ENCODE measurements at regions not wholly inside any gene's neighbourhood (a gene's known extent, or its start where the extent isn't known, plus 50 kb on each side); places are given as distances from the start of the nearest gene placed in this dataset.
"Not testable (repeated sequence)": the region's sequence is repeated elsewhere in the genome, so short reads cannot be mapped to it uniquely, and the experiment has no call there.

DNA sequence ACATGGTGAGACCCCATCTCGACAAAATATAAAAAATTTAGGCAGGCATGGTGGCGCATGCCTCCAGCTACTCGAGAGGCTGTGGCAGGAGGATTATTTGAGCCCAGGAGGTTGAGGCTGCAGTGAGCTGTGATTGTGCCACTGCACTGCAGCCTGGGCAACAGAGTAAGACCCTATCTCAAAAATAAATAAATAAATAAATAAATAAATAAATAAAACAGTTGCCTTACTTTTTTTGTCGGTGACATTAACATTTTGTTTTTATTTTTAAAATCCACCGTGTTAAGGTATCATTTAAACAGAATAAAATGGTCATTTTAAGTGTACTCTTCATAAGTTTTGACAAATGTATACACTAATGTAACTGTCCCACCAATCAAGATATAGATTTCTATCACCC, 57.0 kb downstream of the RASL11A start:
- DNase-seq = no peak

DNA sequence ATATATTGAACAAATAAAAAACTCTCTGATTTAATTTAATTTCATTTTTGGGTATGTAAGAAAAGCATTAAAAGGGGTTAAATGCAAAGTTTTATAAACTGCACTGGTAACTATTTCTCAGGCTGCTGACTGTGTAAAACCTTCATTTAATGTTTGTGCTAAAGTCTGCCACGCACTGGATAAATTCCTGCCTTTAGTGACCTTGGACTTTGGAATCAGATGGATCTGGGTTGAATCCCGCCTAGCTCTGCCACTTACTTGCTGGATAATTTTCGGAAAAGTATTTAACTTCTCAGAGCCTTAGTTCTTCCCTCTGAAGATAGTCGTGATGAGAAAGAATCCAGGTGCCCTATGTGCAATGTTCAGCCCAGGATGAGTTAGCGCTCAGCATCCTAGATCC, 58.6 kb downstream of the RASL11A start:
- DNase-seq = no peak

DNA sequence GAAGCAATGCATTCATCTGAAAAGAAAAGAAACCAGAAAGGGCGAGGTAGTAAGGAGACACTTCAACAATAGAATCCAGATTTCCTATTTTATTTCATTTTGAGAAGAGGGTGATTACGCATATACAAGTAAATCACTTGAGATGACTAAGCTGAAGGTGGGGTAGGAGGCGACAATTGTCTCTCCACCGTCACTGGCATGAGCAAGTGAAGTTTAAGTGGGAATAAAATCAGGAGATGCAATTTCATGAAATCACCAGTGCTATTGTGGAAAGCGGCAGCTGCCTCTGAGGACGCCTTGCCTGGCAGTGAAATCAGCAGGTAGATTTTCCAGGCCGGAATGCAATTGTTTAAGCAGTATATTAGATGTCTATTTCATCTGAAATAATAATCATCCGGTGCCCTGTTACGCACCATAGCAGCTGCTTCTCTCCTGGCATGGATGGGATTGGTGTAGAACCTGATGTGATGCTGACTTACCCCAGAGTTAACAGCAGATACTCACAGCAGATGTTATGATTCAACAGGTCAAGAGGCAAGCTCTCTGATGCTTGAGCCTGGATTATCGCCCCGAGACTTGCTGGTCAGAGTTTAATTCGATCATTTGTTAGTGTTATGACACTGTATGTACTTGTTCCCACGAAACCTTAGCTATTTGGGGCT, 64.3 kb downstream of the RASL11A start:
- DNase-seq = no peak

DNA sequence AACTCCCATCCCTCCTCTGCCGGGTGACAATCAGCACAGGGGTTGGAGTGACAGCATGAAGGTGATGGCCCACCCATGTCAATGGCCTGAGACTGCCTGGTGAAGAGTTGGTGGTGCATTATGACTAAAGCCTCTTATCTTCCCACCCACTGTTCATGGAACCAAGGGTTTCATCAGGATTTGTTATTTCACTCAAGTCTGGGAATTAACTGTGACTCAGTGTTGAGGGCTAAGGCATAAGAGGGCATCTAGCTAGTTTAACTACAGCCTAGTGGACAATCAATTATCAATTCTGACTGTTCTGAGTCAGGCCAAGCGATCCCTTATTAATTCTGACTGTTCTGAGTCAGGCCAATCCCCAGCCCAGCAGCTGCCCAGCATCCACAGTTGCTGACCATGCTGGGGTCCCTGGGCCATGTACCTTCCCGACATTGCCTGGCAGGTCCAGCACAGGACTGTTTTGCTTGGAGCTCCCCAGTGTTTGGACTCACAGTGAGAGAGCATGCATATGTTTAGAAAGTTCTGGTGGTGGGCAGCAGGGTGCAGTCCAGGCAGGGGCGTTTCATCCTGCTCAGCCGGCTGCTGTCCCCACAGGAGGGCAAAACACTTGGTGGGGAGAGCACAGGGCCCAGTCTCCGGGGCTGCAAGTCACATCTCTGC, 65.5 kb downstream of the RASL11A start:
- no peak for DNase-seq

DNA sequence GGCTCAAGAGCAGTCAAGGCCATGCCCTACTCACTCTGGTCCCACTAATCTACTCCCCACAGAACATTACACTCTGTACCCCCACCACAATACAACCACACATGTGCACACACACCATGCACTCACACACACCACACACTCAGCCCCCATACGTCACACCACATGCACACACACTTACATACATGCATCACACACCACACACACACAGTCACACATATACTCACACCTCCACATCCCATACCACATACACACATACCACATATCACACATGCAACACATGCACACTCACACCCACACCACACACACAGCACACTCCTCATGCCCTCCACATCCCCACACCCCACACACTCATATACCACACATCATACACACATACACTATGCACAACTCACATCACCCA, 67.6 kb downstream of the RASL11A start:
- DNase-seq = no peak

DNA sequence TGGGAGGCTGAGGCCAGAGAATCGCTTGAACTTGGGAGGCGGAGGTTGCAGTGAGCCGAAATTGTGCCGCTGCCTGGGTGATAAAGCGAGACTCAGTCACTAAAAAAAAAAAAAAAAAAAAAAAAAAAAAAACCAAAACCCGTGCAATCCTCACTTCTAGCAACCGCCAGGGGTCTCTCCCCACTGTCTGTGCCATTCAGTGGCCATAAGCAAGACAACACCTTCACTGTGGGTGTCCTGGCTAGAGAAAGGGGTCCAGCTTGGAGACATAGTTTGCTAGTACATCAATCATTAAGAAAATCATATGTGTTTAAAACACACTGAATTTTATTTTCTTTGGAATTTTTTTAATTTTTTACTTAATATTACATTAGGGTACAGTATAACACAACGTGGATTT, 68.2 kb downstream of the RASL11A start:
- DNase-seq = no peak

DNA sequence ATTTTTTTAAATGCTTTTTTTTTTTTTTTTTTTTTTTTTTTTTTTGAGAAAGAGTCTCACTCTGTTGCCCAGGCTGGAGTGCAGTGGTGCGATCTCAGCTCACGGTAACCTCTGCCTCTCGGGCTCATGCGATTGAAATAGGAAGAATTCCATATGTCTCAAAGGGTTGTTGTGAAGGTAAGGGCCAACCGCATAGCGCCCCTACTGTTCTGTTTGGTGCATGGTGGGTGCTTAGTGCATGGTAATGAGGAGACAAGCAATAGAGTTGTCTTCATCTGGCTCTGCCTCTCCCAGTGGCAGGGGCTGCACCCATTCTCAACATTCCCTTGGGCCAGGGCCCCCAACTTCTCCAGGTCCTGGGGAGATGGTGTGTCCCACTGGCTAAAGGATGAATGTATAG, 68.7 kb downstream of the RASL11A start:
- peak; percentile 61 for DNase-seq

DNA sequence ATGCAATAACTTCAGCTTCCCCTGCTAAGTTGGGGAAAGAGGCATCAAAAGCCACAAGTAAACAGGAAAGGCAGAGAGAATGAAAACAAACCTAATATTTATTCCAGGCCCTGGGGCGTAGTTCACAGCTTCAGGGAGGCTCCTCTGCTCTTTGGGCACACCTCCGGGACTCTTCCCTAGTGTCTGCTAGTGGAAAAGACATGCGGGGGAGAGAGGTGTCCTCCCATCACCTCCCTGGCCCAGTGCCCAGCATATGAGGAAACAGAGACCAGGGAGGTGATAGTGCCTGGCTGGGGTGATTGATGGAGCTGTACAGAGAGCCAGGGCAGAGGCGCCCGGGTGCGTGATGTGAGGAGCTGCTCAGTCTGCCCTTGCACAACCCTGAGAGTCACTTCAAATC, 71.0 kb downstream of the RASL11A start:
- DNase-seq = no peak

DNA sequence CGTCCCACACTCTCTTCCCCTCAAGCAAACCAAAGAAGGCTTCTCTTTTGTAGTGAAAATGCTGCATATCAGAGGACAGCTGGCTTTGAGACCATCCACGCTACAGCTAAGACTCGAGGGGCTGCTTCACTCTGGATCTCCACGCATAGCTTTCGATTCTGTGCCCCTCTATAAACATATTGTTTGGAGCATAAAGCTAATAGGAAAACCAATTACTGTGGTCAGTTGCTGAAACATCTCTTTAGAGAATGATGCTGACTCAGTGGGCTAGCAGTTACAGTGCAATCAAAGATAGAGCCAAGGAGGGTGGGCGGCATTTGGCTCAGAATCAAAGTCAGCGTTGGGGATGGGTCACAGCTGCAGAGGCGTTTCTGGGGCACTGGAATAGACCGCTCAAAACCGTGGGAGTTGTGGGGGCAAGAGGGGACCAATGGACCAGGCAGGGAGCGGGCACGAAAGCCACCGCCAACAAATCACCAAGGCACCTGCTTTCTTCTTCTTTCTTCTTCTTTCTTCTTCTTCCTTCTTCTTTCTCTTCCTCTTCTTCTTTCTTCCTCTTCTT, 76.7 kb downstream of the RASL11A start:
- no peak for DNase-seq

DNA sequence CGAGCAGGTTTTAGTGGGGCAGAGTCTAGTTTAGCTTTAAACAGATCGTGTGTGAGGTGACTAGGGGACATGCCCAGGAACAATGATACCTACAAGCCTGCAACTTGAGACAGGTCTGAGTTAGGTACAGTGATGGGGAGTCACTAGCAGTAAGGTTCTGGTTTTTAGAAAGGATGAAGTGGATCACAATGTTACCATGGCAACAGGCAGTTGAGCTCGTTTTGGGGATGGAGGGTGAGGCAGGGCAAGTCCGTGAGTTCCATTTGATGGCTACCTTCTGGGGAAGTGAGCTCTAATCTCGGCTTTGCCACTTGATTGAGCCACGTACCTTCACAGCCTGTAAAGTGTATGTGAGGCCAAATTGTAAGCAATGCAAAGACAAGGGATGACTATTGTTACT, 76.0 kb upstream of the GTF3A start:
- DNase-seq = no peak

DNA sequence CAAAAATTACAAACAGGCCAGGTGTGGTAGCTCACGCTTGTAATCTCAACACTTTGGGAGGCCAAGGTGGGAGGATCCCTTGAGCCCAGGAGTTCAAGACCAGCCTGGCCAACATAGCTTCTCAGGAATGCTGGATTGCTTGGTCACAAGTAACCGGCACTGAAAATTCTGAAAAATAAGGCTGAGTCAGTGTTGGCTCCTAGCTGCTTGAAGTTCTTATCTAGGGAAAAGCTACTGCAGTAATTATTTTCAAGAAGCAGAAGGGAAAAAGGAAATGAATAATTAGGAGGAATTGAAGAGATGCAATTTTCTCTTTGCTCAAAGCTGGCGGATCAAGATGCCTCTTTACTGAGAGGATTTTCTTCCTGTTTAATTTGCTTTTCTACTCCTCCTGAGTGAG, 75.0 kb upstream of the GTF3A start:
- DNase-seq = no peak

DNA sequence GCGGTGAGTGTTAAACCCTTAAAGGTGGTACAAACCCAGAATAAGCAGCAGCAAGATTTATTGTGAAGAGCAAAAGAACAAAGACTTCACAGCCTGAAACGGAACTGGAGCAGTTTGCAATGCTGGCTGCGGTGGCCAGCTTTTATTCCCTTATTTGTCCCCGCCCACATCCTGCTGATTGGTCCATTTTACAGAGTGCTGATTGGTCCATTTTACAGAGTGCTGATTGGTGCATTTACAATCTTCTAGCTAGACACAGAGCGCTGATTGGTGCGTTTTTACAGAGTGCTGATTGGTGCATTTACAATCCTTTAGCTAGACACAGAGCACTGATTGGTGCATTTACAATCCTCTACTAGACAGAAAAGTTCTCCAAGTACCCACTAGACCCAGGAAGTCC, 73.6 kb upstream of the GTF3A start:
- DNase-seq = not testable (repeated sequence)

DNA sequence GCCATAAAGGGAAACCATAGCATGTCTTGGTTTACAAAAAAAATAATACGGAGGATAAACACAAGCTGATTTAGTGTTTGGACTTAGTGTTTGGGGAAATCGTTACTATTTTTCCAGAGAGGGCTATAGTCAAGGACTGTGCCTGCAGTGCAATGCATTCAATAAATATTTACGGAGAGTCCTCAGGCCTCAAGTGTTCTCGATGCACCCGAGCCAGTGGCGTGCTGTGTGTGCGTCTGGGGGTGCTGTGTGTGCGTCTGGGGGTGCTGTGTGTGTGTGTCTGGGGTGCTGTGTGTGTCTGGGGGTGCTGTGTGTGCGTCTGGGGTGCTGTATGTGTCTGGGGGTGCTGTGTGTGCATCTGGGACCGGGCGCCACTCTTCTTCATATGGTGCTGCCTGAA, 71.7 kb upstream of the GTF3A start:
- no peak for DNase-seq

DNA sequence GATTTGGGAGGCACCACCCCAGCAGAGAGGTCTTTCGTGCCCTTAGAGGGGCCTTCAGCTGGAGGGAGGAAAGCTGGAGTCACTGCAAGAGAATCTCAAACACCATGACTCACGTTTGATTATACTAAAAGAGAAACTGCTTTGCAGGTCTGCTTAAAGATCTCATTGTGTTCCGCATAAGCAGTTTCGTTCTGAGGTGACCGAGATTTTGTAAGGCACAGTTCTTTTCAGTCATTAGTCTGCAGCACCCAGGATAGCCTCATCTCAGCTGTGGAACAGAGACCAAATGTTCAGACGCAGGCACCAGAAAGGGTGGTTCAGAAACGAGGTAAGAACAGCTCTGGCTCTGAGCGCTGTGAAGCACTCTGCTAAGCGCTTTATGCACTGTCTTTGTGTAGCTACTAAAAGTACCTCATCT, 71.2 kb upstream of the GTF3A start:
- DNase-seq = peak; percentile 68

DNA sequence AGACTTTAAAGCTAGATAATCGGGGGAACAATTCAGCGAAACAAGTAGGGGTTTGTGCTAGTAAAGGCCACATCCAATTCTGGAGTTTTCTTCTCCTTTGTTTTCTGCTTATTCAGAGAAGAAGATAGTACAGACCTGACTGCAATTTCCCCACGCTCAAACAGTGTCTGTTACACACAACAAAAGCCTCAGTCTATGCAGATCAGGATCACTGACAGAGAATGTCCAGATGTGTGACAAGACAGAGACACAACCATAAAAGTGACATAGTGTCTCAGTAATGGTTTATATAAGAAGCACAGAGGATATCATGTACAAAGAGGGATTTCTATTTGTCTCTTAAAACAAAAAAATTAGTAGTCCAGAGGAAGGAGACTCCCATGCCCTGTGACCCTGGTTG, 70.7 kb upstream of the GTF3A start:
- no peak for DNase-seq

DNA sequence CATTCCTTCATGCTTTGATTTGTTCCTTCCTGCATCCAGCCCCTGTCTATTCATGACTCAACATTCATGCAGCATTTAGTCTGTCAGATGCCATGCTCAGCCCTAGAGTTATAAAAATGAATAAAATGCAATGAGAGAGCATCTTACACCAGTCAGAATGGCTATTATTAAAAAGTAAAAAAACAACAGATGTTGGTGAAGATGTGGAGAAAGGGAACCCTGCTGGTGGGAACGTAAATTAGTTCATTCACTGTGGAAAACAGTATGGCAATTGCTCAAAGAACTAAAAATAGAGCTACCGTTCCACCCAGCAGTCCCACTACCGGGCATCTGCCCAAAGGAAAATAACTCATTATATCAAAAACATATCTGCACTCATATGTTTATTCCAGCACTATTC, 70.0 kb upstream of the GTF3A start:
- no peak for DNase-seq

DNA sequence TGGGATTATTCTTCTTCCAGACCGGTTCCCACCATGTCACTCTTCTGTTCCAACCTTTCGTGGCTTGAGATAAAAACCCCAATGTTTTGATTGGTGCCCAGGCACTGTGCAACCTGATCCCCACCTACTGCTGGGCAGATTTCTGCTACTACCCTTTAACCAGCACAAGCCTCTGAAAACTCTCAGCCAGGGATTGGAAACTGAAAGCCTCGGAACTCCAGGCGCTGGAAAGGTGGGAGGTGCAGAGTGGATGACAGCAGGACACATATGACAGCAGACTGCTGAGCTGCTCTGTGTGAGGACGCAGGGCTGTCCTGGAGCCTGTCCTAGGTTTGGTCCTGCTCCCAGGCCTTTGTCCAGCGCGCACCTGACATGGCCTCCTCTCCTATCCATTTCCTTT, 68.5 kb upstream of the GTF3A start:
- DNase-seq = no peak

DNA sequence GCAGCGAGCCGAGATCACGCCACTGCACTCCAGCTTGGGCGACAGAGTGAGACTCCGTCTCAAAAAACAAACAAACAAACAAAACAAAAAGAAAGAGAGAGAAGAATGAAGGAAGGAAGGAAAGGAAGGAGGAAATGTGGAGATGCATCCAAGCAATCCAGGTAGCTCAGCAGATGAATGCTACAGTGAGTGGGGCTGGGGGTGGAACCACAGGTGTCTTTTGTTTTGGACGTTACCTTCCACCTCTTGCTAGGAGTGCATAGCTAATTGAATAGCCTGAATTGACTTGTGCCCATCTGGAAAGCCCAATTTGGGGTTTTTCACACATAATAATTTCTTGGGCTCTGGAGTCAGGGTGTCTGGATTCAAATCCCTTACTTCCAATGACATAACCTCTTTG, 66.0 kb upstream of the GTF3A start:
- no peak for DNase-seq

DNA sequence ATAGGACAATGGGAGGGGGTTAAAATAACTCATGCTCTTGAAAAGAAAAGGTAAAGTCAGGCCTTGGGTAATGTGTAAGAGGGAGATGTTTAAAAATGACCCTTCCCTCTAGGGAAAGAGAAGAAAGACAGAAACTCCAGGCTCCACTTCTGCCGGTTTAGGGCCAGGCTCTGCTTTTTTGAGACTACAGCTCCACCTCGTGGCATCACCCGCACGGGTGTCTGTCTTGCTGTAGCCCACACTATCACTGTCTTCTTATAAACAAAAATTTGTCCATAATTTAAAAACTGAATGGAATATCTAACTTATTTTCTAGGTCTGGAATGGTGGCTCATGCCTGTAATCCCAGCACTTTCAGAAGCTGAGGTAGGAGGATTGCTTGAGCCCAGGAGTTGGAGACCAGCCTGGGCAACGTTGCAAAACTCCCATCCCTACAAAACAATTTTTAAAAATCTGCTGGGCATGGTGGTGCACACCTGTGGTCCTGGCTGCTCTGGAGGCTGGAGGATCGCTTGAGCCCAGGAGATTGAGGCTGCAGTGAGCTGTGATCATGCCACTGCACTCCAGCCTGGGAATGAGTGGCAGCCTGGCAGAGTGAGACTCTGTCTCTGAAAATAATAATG, 65.1 kb upstream of the GTF3A start:
- DNase-seq = peak; percentile 70

DNA sequence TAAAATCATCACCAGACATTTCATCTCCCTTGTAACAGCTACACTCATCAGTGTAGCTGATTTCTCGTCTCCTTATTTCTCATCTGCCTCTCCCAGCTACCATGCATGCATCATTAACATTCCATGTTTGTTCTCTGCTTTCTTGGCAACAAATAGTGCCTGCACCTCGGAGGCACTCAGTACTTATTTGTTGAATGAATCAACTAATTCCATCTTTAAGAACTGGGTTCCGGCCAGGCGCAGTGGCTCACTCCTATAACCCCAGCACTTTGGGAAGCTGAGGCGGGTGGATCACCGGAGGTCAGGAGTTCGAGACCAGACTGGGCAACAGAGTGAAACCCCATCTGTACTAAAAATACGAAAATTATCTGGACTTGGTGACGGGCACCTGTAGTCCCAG, 63.9 kb upstream of the GTF3A start:
- DNase-seq = no peak

DNA sequence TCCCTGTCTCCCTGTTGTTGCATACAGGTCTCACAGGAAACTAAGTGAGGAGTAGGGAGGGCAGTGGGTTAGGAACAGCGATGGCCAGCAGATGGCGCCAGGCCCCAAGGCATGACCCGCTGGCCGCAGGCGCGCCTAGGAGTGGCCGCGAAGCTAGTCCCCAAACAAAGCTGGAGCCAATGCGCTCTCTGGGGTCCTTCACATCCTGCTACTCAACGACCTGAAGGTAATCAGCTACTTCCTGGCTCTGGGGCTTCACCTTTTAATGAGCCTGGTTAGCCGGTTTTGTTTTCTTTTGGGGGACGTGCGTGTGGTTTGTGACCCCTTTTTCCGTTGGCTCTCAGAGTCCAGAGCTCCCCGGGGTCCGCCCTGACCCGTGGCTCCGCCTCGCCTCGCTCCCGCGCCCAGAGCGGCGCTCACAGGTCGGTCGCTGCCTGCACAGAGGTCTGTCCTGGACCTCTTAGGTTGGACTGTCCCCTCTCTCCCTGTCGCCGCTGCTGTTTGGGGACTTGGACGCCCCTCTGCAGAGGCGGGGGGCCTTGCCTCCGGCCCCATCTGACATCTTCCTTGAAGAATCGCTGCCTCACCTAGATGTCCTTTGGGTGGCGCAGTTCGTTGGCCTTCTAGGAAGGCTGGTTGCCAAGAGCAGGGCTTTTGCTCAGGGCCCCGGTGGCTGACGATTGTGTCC, 62.2 kb upstream of the GTF3A start:
- DNase-seq = peak; percentile 92

DNA sequence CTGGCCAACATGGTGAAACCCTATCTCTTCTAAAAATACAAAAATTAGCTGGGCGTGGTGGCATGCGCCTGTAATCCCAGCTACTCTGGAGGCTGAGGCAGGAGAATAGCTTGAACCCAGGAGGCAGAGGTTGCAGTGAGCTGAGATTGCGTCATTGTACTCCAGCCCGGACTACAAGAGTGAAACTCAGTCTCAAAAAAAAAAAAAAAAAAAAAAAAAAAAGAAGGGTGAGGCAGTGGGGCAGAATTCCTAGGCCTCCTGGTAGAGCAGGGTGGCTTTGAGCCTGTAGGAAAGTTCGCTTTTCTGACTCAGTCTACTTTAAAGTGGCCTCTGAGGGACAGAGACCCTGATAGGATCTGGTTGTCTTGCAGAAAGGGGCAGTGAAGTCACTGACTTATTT, 60.8 kb upstream of the GTF3A start:
- not testable (repeated sequence) for DNase-seq

DNA sequence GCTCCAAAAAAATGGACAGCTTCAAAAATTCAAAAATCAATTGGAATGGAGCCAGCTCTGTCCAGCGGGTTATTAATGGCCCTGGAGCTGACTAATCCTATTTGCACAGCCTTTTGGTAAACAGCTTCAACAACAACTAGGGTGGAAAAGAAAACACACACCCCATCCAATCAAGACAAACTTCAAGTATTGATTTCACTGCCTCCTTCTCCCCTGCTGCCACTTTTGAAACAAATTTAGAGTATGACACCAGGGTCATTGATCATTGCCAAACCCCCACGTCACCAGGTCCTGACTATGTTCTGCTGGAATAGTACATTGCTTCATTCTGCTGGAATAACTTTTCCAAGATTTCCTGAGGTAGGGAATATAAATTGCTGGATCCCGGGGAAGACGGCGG, 56.8 kb upstream of the GTF3A start:
- DNase-seq = no peak

Measured in activated CD8-positive, alpha-beta memory T cell treated with anti-CD3 and anti-CD28 coated beads, Interleukin-2, amount 50 U/mL, for 48 hours (primary cell).